ENCODE measurements at regions not wholly inside any gene's neighbourhood (a gene's known extent, or its start where the extent isn't known, plus 50 kb on each side); places are given as distances from the start of the nearest gene placed in this dataset.

- DNase-seq (ENCODE audit: extremely low spot score, unreplicated experiment) = no peak
- Mint-ChIP-seq H3K9me3 (peaks cover 10% of the 10 kb centered on the region), H3K36me3 (no peaks in the 10 kb centered on the region), H3K4me1 (ENCODE audit: unreplicated experiment) (peaks cover 24% of the 10 kb centered on the region), H3K4me3 (no peak overlapping the region), H3K27ac (no peak overlapping the region), H3K27me3 (no peaks in the 10 kb centered on the region)
- no peak for TF ChIP-seq CTCF (conservative IDR thresholded peaks at IDR 0.05)
Observed at GRCh38 chr2:64267699-64268098, 123.5 kb upstream of the PELI1 start.

- no peak overlapping the region for H3K27ac Mint-ChIP-seq
- H3K4me1 Mint-ChIP-seq (ENCODE audit: unreplicated experiment) = peaks cover 24% of the 10 kb centered on the region
- H3K9me3 Mint-ChIP-seq = peaks cover 7% of the 10 kb centered on the region
- TF ChIP-seq CTCF (conservative IDR thresholded peaks at IDR 0.05) = no peak
- H3K36me3 Mint-ChIP-seq = no peaks in the 10 kb centered on the region
- no peaks in the 10 kb centered on the region for H3K27me3 Mint-ChIP-seq
- no peak overlapping the region for H3K4me3 Mint-ChIP-seq
- no peak for DNase-seq (ENCODE audit: extremely low spot score, unreplicated experiment)
Observed at GRCh38 chr2:64268330-64269048, 124.3 kb upstream of the PELI1 start.

- no peak overlapping the region for H3K4me3 Mint-ChIP-seq
- no peak for DNase-seq (ENCODE audit: extremely low spot score, unreplicated experiment)
- H3K9me3 Mint-ChIP-seq = peaks cover 6% of the 10 kb centered on the region
- H3K27ac Mint-ChIP-seq = peak overlapping the region; percentile 43
- H3K4me1 Mint-ChIP-seq (ENCODE audit: unreplicated experiment) = peaks cover 31% of the 10 kb centered on the region
- no peaks in the 10 kb centered on the region for H3K27me3 Mint-ChIP-seq
- no peaks in the 10 kb centered on the region for H3K36me3 Mint-ChIP-seq
- TF ChIP-seq CTCF (conservative IDR thresholded peaks at IDR 0.05) = no peak
Observed at GRCh38 chr2:64273524-64274398, 129.5 kb upstream of the PELI1 start.

GRCh38 chr2:64274399-64275173, 130.4 kb upstream of the PELI1 start:
- Mint-ChIP-seq H3K4me1 (ENCODE audit: unreplicated experiment) (peaks cover 31% of the 10 kb centered on the region), H3K27me3 (no peaks in the 10 kb centered on the region), H3K9me3 (peaks cover 6% of the 10 kb centered on the region), H3K4me3 (no peak overlapping the region), H3K36me3 (no peaks in the 10 kb centered on the region), H3K27ac (peak overlapping the region; percentile 43)
- DNase-seq (ENCODE audit: extremely low spot score, unreplicated experiment) = no peak
- TF ChIP-seq CTCF (conservative IDR thresholded peaks at IDR 0.05) = no peak

- peaks cover 31% of the 10 kb centered on the region for H3K4me1 Mint-ChIP-seq (ENCODE audit: unreplicated experiment)
- H3K36me3 Mint-ChIP-seq = no peaks in the 10 kb centered on the region
- no peak overlapping the region for H3K4me3 Mint-ChIP-seq
- no peak for DNase-seq (ENCODE audit: extremely low spot score, unreplicated experiment)
- no peaks in the 10 kb centered on the region for H3K27me3 Mint-ChIP-seq
- no peak for TF ChIP-seq CTCF (conservative IDR thresholded peaks at IDR 0.05)
- peaks cover 6% of the 10 kb centered on the region for H3K9me3 Mint-ChIP-seq
- H3K27ac Mint-ChIP-seq = no peak overlapping the region
Observed at GRCh38 chr2:64275174-64275466, 130.9 kb upstream of the PELI1 start.

Measured in type B pancreatic cell (in vitro differentiated cells).